Trophoblast cell (in vitro differentiated cells and primary cell): ENCODE measurements at regions not wholly inside any gene's neighbourhood (a gene's known extent, or its start where the extent isn't known, plus 50 kb on each side); places are given as distances from the start of the nearest gene placed in this dataset.
A peak's percentile ranks its signal among the peaks of the same experiment; 100 is the strongest.

Experiments
- DNase-seq, 2 donors: peaks; one replicate each; pipeline ENCODE4 v3.0.0-alpha.2; 2016
- H2AFZ ChIP-seq: 2 replicates; pipeline ENCODE4 v1.6.1; 2013; ENCODE audit warnings: low read length, moderate library complexity, mild to moderate bottlenecking; ENCODE audit not compliant: insufficient read depth, poor library complexity
- H2AK5ac ChIP-seq: 2 replicates; pipeline ENCODE4 v1.6.1; 2013; ENCODE audit warnings: mild to moderate bottlenecking, low read length
- H2BK120ac ChIP-seq: 2 replicates; pipeline ENCODE4 v1.6.1; 2013; ENCODE audit warnings: low read length, mild to moderate bottlenecking, moderate library complexity; ENCODE audit not compliant: insufficient read depth, poor library complexity
- H2BK12ac ChIP-seq: 2 replicates; pipeline ENCODE4 v1.6.1; 2013; ENCODE audit warnings: mild to moderate bottlenecking, low read length, moderate library complexity
- H2BK5ac ChIP-seq: 2 replicates; pipeline ENCODE4 v1.6.1; 2013; ENCODE audit warnings: low read length, low read depth, moderate library complexity, mild to moderate bottlenecking; ENCODE audit not compliant: poor library complexity
- H3K14ac ChIP-seq: 2 replicates; pipeline ENCODE4 v1.6.1; 2013; ENCODE audit warnings: mild to moderate bottlenecking, low read length
- H3K18ac ChIP-seq: 2 replicates; pipeline ENCODE4 v1.6.1; 2013; ENCODE audit warnings: mild to moderate bottlenecking, low read length
- H3K23ac ChIP-seq: 2 replicates; pipeline ENCODE4 v1.6.1; 2013; ENCODE audit warnings: low read length
- H3K27ac ChIP-seq: 2 replicates; pipeline ENCODE4 v1.5.1; 2013; ENCODE audit warnings: low read depth, mild to moderate bottlenecking, inconsistent platforms, low read length, moderate library complexity
- H3K27me3 ChIP-seq: 2 replicates; pipeline ENCODE4 v1.6.1; 2013; ENCODE audit warnings: inconsistent platforms, mild to moderate bottlenecking, low read length, moderate library complexity; ENCODE audit not compliant: insufficient read depth
- H3K36me3 ChIP-seq, 2 experiments: 1 replicate in 1 of 2; 2 replicates in 1 of 2; pipeline ENCODE4 v1.6.1; 2013; ENCODE audit warnings: low read length in 2 of 2, mild to moderate bottlenecking in 2 of 2, moderate library complexity in 1 of 2; ENCODE audit not compliant: insufficient read depth in 2 of 2, control insufficient read depth in 1 of 2
- H3K4ac ChIP-seq: 2 replicates; pipeline ENCODE4 v1.6.1; 2013; ENCODE audit warnings: low read depth, mild to moderate bottlenecking, low read length, moderate library complexity
- H3K4me1 ChIP-seq, 2 experiments: 1 replicate in 1 of 2; 2 replicates in 1 of 2; pipeline ENCODE4 v1.6.1; 2013; ENCODE audit warnings: low read length in 2 of 2, mild to moderate bottlenecking in 2 of 2, moderate library complexity in 1 of 2; ENCODE audit not compliant: insufficient read depth in 2 of 2, control insufficient read depth in 1 of 2
- H3K4me2 ChIP-seq: 2 replicates; pipeline ENCODE4 v1.6.1; 2013; ENCODE audit warnings: inconsistent platforms, mild to moderate bottlenecking, low read length, moderate library complexity
- H3K4me3 ChIP-seq: 2 replicates; pipeline ENCODE4 v1.5.1; 2013; ENCODE audit warnings: mild to moderate bottlenecking, low read depth, low read length, inconsistent platforms
- H3K79me1 ChIP-seq: one replicate; pipeline ENCODE4 v1.6.1; 2013; ENCODE audit warnings: low read length
- H3K79me2 ChIP-seq: 2 replicates; pipeline ENCODE4 v1.6.1; 2013; ENCODE audit warnings: low read length, mild to moderate bottlenecking; ENCODE audit not compliant: control insufficient read depth, insufficient read depth, poor library complexity
- H3K9ac ChIP-seq: 2 replicates; pipeline ENCODE4 v1.6.1; 2013; ENCODE audit warnings: mild to moderate bottlenecking, low read length
- H3K9me3 ChIP-seq: 2 replicates; pipeline ENCODE4 v1.6.1; 2013; ENCODE audit warnings: low read depth, mild to moderate bottlenecking, control low read depth, inconsistent platforms, low read length; ENCODE audit not compliant: insufficient read depth
- H4K12ac ChIP-seq: 2 replicates; pipeline ENCODE4 v1.6.1; 2013; ENCODE audit warnings: low read depth, mild to moderate bottlenecking, low read length, moderate library complexity
- H4K8ac ChIP-seq: 2 replicates; pipeline ENCODE4 v1.6.1; 2013; ENCODE audit warnings: low read depth, mild to moderate bottlenecking, low read length, moderate library complexity
- H4K91ac ChIP-seq: one replicate; pipeline ENCODE4 v1.6.1; 2013; ENCODE audit warnings: low read depth, mild to moderate bottlenecking, low read length, moderate library complexity
- WGBS: extraction: QIAGEN DNeasy Blood & Tissue Kit; methylation state at CpG from one replicate; pipeline ENCODE4 v1.1.7; 2013; ENCODE audit warnings: missing lambda C conversion rate; ENCODE audit not compliant: insufficient read length, insufficient coverage; ENCODE audit errors: extremely low coverage; 5-methylcytosine and 5-hydroxymethylcytosine counted together

DNA sequence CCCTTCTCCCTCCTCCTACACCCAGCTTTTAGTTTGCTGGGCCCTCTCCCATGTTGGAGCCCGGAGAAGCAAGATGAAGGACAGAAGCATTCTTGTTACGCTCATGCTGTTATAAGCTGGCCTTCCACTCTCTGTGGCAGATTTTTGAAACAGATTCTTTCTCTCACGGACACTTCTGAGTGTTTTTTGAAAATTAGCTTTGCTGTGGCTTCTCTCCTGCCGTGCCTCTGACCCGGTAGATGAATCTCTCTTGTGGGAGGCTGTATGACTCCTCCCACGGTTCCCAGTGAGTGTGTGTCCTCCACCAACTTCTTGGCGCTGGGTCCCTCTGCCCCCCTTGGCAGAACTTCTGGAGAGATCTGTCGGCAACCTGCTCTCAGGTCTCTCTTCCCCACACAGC lies 269.3 kb upstream of the MYT1L start:
- no peaks in the 10 kb centered on the region for H3K9me3 ChIP-seq

DNA sequence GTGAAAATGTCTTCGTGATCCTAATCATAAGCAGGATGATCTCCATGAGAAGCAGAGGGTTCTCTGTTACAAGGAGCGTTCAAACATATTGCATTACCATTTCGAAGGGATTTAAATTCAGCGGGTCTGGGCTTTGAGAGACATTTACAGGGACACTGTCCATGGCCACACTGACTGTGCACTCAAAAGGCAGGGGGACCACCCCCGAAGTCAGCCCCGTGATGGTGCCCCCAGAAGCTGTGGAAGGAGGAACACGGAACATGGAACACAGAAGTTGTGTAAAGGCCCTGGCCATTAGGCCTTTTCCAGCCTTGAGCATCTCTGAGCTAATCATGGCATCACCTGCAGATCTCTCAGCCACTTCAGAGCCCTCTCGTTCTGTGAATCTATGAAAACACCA lies 268.4 kb upstream of the MYT1L start:
- Histone ChIP-seq H3K9me3 (no peaks in the 10 kb centered on the region), H2BK120ac (no peak overlapping the region), H2AFZ (no peak overlapping the region), H3K27ac (no peak overlapping the region), H3K79me1 (no peaks in the 10 kb centered on the region), H4K91ac (no peak overlapping the region), H3K9ac (no peak overlapping the region), H3K18ac (no peak overlapping the region), H3K4me1 (no peaks in the 10 kb centered on the region), H2BK5ac (no peak overlapping the region), H2BK12ac (no peak overlapping the region), H3K36me3 (no peaks in the 10 kb centered on the region), H4K12ac (no peak overlapping the region), H3K4ac (no peak overlapping the region), H3K79me2 (no peaks in the 10 kb centered on the region), H3K27me3 (no peaks in the 10 kb centered on the region), H3K4me3 (peak overlapping the region; percentile 0), H3K23ac (no peak overlapping the region), H3K4me2 (no peak overlapping the region), H2AK5ac (no peak overlapping the region), H3K14ac (no peak overlapping the region), H4K8ac (no peak overlapping the region)
- no CpG with 5 or more reads among the region's 8 CpGs for WGBS
- DNase-seq, result no peak

More for the DNA sequence above, 269.3 kb upstream of the MYT1L start:
- Histone ChIP-seq H4K91ac (no peak overlapping the region), H3K27me3 (no peaks in the 10 kb centered on the region), H3K23ac (no peak overlapping the region), H3K9ac (no peak overlapping the region), H3K79me1 (no peaks in the 10 kb centered on the region), H3K27ac (no peak overlapping the region), H3K14ac (no peak overlapping the region), H4K12ac (no peak overlapping the region), H2BK120ac (no peak overlapping the region), H3K79me2 (no peaks in the 10 kb centered on the region), H3K18ac (no peak overlapping the region), H3K4me2 (no peak overlapping the region), H3K36me3 (no peaks in the 10 kb centered on the region), H3K4me3 (no peak overlapping the region), H2AK5ac (no peak overlapping the region), H3K4ac (no peak overlapping the region), H2BK12ac (no peak overlapping the region), H2AFZ (no peak overlapping the region), H4K8ac (no peak overlapping the region), H3K4me1 (no peaks in the 10 kb centered on the region), H2BK5ac (no peak overlapping the region)
- WGBS, result no CpG with 5 or more reads among the region's 8 CpGs
- no peak for DNase-seq

DNA sequence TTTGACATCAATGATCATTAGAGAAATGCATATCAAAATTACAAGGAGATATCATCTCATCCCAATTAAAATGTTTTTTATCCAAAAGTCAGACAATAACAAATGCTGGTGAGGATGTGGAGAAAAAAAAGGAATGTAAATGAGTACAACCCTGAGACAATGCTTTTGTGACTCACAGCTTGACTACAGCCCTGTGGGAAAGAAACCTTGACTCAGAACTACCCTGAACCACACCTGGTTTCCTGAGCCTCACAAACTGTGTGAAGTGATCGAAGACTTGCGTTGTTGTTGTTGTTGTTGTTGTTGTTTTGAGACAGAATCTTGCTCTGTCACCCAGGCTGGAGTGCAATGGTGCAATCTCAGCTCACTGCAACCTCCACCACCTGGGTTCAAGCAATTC lies 266.6 kb upstream of the MYT1L start:
- H3K4me3 ChIP-seq, result no peak overlapping the region
- H4K8ac ChIP-seq, result no peak overlapping the region
- no peak overlapping the region for H2AFZ ChIP-seq
- no peaks in the 10 kb centered on the region for H3K27me3 ChIP-seq
- no peaks in the 10 kb centered on the region for H3K9me3 ChIP-seq
- H3K23ac ChIP-seq, result no peak overlapping the region
- no peaks in the 10 kb centered on the region for H3K79me2 ChIP-seq
- no peak overlapping the region for H2BK120ac ChIP-seq
- H3K4me1 ChIP-seq, result no peaks in the 10 kb centered on the region
- no peak overlapping the region for H3K4ac ChIP-seq
- no peak overlapping the region for H3K14ac ChIP-seq
- no peak overlapping the region for H3K4me2 ChIP-seq
- no peak overlapping the region for H4K91ac ChIP-seq
- DNase-seq, result no peak
- H3K36me3 ChIP-seq, result no peaks in the 10 kb centered on the region
- no CpG with 5 or more reads among the region's 2 CpGs for WGBS
- no peak overlapping the region for H2BK5ac ChIP-seq
- H2BK12ac ChIP-seq, result no peak overlapping the region
- no peak overlapping the region for H4K12ac ChIP-seq
- no peak overlapping the region for H2AK5ac ChIP-seq
- H3K27ac ChIP-seq, result no peak overlapping the region
- no peak overlapping the region for H3K18ac ChIP-seq
- no peaks in the 10 kb centered on the region for H3K79me1 ChIP-seq
- H3K9ac ChIP-seq, result no peak overlapping the region

DNA sequence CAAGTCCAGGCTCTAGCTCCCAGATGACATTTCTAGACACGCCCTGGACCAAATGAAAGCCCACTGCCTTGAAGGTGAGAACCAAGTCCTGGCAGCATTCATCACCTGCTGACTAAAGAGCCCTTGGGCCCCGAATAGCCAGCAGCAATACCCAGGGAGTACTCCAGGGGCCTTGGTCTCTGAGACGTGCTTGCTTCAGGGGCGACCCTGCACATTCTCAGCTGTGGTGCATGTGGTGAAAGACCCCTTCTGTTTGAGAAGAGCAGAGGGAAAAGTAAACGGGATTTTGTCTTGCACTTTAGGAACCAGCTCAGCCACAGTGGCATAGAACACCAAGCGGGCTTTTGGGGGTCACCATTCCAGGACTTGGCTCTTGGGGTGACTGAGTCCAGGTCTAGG lies 260.5 kb upstream of the MYT1L start:
- Histone ChIP-seq H3K36me3 (no peaks in the 10 kb centered on the region), H2BK5ac (no peak overlapping the region), H3K18ac (no peak overlapping the region), H4K8ac (no peak overlapping the region), H3K14ac (no peak overlapping the region), H3K23ac (no peak overlapping the region), H3K27me3 (no peaks in the 10 kb centered on the region), H3K9me3 (no peaks in the 10 kb centered on the region), H4K12ac (no peak overlapping the region), H3K79me2 (no peaks in the 10 kb centered on the region), H3K9ac (no peak overlapping the region), H3K4me2 (no peak overlapping the region), H3K79me1 (no peaks in the 10 kb centered on the region), H2BK120ac (no peak overlapping the region), H4K91ac (no peak overlapping the region), H3K4ac (no peak overlapping the region), H2BK12ac (no peak overlapping the region), H3K27ac (no peak overlapping the region), H2AFZ (no peak overlapping the region), H3K4me1 (no peaks in the 10 kb centered on the region), H2AK5ac (no peak overlapping the region), H3K4me3 (no peak overlapping the region)
- no peak for DNase-seq
- WGBS, result no CpG with 5 or more reads among the region's 6 CpGs
